Gastrocnemius medialis (tissue), 4 donors: ENCODE measurements at regions not wholly inside any gene's neighbourhood (a gene's known extent, or its start where the extent isn't known, plus 50 kb on each side); places are given as distances from the start of the nearest gene placed in this dataset.

Source experiments
- ATAC-seq, 2 donors: fragments of 150-250 bp; one replicate each; pipeline ENCODE4 v1.9.1; 2016
- DNase-seq, 2 donors: peaks; one replicate each; pipeline ENCODE4 v3.0.0-alpha.2; 2019
- H3K27ac ChIP-seq, 4 donors: fragments of 200-600 bp; sonication (generic); 1 replicate in 1 of 4; 2 replicates in 3 of 4; pipeline ENCODE4 v1.5.1; 2016 to 2018; ENCODE audit warnings: mild to moderate bottlenecking in 2 of 4, moderate library complexity in 1 of 4
- H3K27me3 ChIP-seq, 3 donors: fragments of 200-600 bp; sonication (generic) in 2 of 3; 1 replicate in 1 of 3; 2 replicates in 2 of 3; pipeline versions ENCODE4 v1.5.1 to v1.6.0; 2016 to 2019; ENCODE audit warnings: mild to moderate bottlenecking in 1 of 3, moderate library complexity in 1 of 3
- H3K36me3 ChIP-seq, 2 donors: fragments of 200-600 bp; sonication (generic) in 1 of 2; one replicate each; pipeline ENCODE4 v1.5.1; 2017 to 2018
- H3K4me1 ChIP-seq, 2 donors: fragments of 200-600 bp; sonication (generic) in 1 of 2; one replicate each; pipeline ENCODE4 v1.5.1; 2016 to 2017; ENCODE audit warnings: mild to moderate bottlenecking in 2 of 2
- H3K4me3 ChIP-seq, 4 donors: fragments of 200-600 bp; sonication (generic) in 3 of 4; 1 replicate in 1 of 4; 2 replicates in 3 of 4; pipeline ENCODE4 v1.5.1; 2016 to 2019; ENCODE audit warnings: mild to moderate bottlenecking in 2 of 4
- H3K9me3 ChIP-seq, 3 donors: fragments of 200-600 bp; sonication (generic) in 2 of 3; 1 replicate in 1 of 3; 2 replicates in 2 of 3; pipeline ENCODE4 v1.5.1; 2016 to 2019
- POLR2A ChIP-seq, 2 donors: fragments of 450-650 bp; IDR thresholded peaks; one replicate each; pipeline ENCODE4 v1.6.1; 2017; ENCODE audit warnings: antibody characterized with exemption in 2 of 2, mild to moderate bottlenecking in 2 of 2, moderate library complexity in 2 of 2
- in situ Hi-C, 4 donors: fragments of 200-750 bp; cut with MboI; loops; one replicate each; pipeline versions ENCODE4 v1.15.0 to v1.8.0; 2017; ENCODE audit warnings: low sequenced_read_pairs in 4 of 4
- intact Hi-C: fragments of 100-400 bp; cut with DNase I; formaldehyde crosslinking; loops from one replicate; pipeline ENCODE4 v1.15.1; 2023; ENCODE audit warnings: low total_unique reads
- TF ChIP-seq, protein P1 (sequence below), 5 experiments: fragments of 450-650 bp in 3 of 5; fragments of 200-600 bp in 2 of 5; sonication (generic) in 2 of 5; IDR thresholded peaks in 4 of 5; conservative IDR thresholded peaks in 1 of 5; 1 replicate in 4 of 5; 2 replicates in 1 of 5; pipeline ENCODE4 v1.5.1; 2016 to 2019; ENCODE audit warnings: antibody characterized with exemption in 5 of 5, mild to moderate bottlenecking in 3 of 5, moderate library complexity in 3 of 5

DNA sequence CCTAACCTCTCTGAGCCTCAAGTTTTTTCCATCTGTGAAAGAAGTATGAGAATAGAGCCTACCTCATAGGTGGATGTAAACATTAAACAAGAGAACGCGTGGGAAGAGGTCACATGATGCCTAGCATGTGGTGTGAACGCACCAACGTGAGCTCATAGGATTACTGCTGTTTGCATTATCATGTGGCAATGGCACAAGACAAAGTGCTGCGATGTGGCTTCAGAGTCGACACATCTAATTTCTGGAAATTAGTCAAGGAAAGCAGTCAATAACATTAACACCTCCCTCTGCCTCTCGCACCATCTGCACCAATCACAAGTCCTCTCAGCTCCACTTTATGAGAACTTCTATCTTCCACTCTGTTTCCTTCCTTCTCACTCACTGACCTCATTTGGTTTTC is 489.7 kb downstream of the COG6 start:
- in situ Hi-C loops (no loop called here), intact Hi-C loops (no loop called here)
- ATAC-seq (no peak), DNase-seq (no peak)
- H3K4me1 ChIP-seq: peaks cover 0 to 11% of the 10 kb centered on the region in 2 donors
- no peak overlapping the region for H3K4me3 ChIP-seq
- H3K27me3 ChIP-seq: no peaks in the 10 kb centered on the region
- no peaks in the 10 kb centered on the region for H3K9me3 ChIP-seq
- H3K36me3 ChIP-seq: no peaks in the 10 kb centered on the region
- TF ChIP-seq, protein P1, sequence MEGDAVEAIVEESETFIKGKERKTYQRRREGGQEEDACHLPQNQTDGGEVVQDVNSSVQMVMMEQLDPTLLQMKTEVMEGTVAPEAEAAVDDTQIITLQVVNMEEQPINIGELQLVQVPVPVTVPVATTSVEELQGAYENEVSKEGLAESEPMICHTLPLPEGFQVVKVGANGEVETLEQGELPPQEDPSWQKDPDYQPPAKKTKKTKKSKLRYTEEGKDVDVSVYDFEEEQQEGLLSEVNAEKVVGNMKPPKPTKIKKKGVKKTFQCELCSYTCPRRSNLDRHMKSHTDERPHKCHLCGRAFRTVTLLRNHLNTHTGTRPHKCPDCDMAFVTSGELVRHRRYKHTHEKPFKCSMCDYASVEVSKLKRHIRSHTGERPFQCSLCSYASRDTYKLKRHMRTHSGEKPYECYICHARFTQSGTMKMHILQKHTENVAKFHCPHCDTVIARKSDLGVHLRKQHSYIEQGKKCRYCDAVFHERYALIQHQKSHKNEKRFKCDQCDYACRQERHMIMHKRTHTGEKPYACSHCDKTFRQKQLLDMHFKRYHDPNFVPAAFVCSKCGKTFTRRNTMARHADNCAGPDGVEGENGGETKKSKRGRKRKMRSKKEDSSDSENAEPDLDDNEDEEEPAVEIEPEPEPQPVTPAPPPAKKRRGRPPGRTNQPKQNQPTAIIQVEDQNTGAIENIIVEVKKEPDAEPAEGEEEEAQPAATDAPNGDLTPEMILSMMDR (IDR thresholded peaks at IDR 0.05 in 4 of 5, conservative IDR thresholded peaks at IDR 0.05 in 1 of 5): no peak
- TF ChIP-seq POLR2A (IDR thresholded peaks at IDR 0.05): no peak
- no peak overlapping the region for H3K27ac ChIP-seq

DNA sequence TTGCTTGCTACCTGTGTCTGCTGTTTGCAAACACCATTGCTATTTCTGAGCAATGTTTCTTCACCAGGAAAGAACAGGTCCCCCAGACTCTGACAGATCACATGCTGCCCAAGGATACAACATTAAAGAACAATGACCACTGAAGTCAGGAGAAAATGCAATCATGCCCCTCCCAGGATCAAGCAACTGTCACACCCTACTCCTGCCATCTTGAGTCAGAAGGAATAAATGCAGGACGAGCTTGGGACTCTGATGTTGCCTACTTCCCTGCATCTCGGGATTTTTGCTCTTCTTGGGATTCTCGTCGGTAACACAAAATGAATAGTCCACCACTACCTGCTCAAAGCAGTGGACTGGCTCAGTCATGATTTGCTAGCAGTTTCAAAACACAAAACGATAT is 490.6 kb downstream of the COG6 start:
- H3K27me3 ChIP-seq: no peaks in the 10 kb centered on the region
- DNase-seq (no peak), ATAC-seq (no peak)
- in situ Hi-C loops: no loop called here
- no peak overlapping the region for H3K27ac ChIP-seq
- H3K4me3 ChIP-seq: no peak overlapping the region
- no peaks in the 10 kb centered on the region for H3K36me3 ChIP-seq
- H3K9me3 ChIP-seq: no peaks in the 10 kb centered on the region
- no peak for TF ChIP-seq POLR2A (IDR thresholded peaks at IDR 0.05)
- TF ChIP-seq, protein P1 (IDR thresholded peaks at IDR 0.05 in 4 of 5, conservative IDR thresholded peaks at IDR 0.05 in 1 of 5): no peak
- intact Hi-C loops: no loop called here
- H3K4me1 ChIP-seq: peaks cover 0 to 11% of the 10 kb centered on the region in 2 donors

DNA sequence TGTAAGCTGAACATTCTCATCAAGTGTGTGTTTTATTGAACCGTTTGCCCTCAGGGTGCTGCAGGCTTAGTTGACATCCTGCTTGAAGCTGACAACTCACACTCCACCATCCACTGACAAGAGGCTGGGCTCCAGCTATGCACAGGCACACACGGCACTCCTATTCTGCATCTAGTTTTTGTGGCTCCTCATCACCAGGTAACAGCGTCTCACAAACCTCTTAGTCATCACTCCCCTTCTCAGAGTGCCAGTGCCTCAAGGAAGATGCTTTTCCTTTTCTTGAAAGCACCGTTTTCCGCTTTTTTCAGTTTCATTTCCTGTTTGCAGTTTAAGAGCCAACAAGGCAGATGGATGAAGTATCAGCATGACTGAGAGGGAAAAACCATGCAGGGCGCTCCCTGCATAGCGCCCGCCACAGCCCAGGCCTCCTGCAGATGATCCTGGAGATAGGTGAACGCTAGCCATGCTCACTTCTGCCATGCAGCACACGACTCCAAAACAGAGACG is 491.2 kb downstream of the COG6 start:
- Histone ChIP-seq H3K36me3 (no peaks in the 10 kb centered on the region), H3K4me3 (no peak overlapping the region), H3K27me3 (no peaks in the 10 kb centered on the region), H3K9me3 (no peaks in the 10 kb centered on the region), H3K27ac (no peak overlapping the region), H3K4me1 (peaks cover 0 to 11% of the 10 kb centered on the region in 2 donors)
- ATAC-seq (no peak), DNase-seq (no peak)
- no peak for TF ChIP-seq POLR2A (IDR thresholded peaks at IDR 0.05)
- TF ChIP-seq, protein P1 (IDR thresholded peaks at IDR 0.05 in 4 of 5, conservative IDR thresholded peaks at IDR 0.05 in 1 of 5): no peak
- in situ Hi-C loops (no loop called here), intact Hi-C loops (no loop called here)

DNA sequence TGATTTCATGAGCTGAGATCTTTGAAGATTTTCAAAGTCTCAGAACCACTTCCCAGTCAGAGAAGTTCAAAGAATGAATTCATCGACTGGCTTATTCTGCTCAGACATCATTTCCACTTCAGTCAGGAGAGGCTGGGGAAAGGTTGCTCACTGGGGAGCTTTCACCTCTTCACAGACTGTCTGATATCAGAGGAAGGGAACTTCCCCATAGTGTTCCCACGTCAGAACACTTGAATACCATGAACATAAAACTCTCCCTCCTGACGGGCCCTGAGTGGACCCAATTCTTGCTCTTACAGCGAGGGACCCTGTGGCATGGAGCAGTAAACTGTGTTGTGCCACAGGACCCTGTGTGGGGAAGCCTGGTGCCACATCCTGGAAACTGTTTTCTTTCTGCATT is 492.6 kb downstream of the COG6 start:
- Histone ChIP-seq H3K9me3 (no peaks in the 10 kb centered on the region), H3K4me1 (peaks cover 0 to 11% of the 10 kb centered on the region in 2 donors), H3K4me3 (no peak overlapping the region), H3K27ac (no peak overlapping the region), H3K36me3 (no peaks in the 10 kb centered on the region), H3K27me3 (no peaks in the 10 kb centered on the region)
- in situ Hi-C loops: no loop called here
- DNase-seq (no peak), ATAC-seq (no peak)
- no peak for TF ChIP-seq POLR2A (IDR thresholded peaks at IDR 0.05)
- TF ChIP-seq, protein P1 (IDR thresholded peaks at IDR 0.05 in 4 of 5, conservative IDR thresholded peaks at IDR 0.05 in 1 of 5): no peak
- intact Hi-C loops: no loop called here

DNA sequence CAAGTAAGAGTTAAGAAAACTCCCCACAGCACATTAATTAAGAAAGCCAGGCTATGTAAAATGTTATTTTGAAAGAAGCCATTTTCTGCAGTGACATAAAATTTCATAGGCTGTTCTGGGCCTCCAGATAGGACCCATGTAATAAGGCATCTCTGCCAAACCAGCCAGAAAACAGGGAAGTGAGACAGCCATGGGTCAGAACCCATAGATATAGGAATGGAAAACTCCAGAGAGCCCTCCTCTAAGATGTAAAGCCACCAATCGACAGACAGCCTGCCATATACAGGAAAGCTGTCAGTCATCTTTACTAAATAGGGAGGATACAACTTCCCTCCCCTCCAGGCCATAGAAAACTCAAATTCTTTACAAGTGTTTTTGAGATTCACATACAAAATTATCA is 493.3 kb downstream of the COG6 start:
- in situ Hi-C loops: no loop called here

More for the DNA sequence above, 493.3 kb downstream of the COG6 start:
- ATAC-seq (no peak), DNase-seq (no peak)
- Histone ChIP-seq H3K27ac (peak overlapping the region in 3 of 4 donors; percentile 24 to 70 (median 57)), H3K4me1 (peaks cover 0 to 11% of the 10 kb centered on the region in 2 donors), H3K36me3 (no peaks in the 10 kb centered on the region), H3K27me3 (no peaks in the 10 kb centered on the region), H3K9me3 (no peaks in the 10 kb centered on the region), H3K4me3 (no peak overlapping the region)
- intact Hi-C loops: no loop called here
- TF ChIP-seq, protein P1 (IDR thresholded peaks at IDR 0.05 in 4 of 5, conservative IDR thresholded peaks at IDR 0.05 in 1 of 5): no peak
- TF ChIP-seq POLR2A (IDR thresholded peaks at IDR 0.05): no peak
